Mesenteric fat pad (tissue), 1 donor: ENCODE measurements at regions not wholly inside any gene's neighbourhood (a gene's known extent, or its start where the extent isn't known, plus 50 kb on each side); places are given as distances from the start of the nearest gene placed in this dataset.
"Not testable (repeated sequence)": the region's sequence is repeated elsewhere in the genome, so short reads cannot be mapped to it uniquely, and the experiment has no call there.

Source experiments
- DNase-seq: peaks from one replicate; pipeline ENCODE4 v3.0.0-alpha.2; 2020; ENCODE audit warnings: low spot score
- donor health status: DM: yes; HTN: yes; CAD: no.

GRCh38 chr11:54797906-54798305 is 91.3 kb downstream of the OR4A5 start:
- DNase-seq = not testable (repeated sequence)

GRCh38 chr11:54832676-54833075 is 126.0 kb downstream of the OR4A5 start:
- DNase-seq = peak; percentile 55

GRCh38 chr11:54855047-54855446 is 148.4 kb downstream of the OR4A5 start:
- DNase-seq = not testable (repeated sequence)
